ENCODE measurements at regions not wholly inside any gene's neighbourhood (a gene's known extent, or its start where the extent isn't known, plus 50 kb on each side); places are given as distances from the start of the nearest gene placed in this dataset.

DNA sequence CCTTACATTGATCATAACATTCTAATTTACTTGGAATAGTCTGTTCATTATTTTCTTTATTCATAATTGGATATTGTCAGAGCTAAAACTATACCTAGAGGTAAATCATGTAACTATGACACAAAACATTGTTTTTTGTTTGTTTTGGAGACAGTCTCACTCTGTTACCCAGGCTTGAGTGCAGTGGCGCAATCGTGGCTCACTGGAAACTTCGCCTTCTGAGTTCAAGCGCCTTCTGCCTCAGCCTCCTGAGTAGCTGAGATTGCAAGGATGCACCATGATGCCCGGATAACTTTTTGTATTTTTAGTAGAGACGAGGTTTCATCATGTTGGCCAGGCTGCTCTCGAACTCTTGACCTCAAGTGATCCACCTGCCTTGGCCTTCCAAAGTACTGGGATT is 265.2 kb downstream of the FBXO8 start:
- TF ChIP-seq REST (IDR thresholded peaks at IDR 0.05; ENCODE audit: insufficient read depth in 1 of 2, low read depth in 2 of 2, low read length in 2 of 2) (no peak), TAF1 (IDR thresholded peaks at IDR 0.05; ENCODE audit: borderline replicate concordance, insufficient read depth, low read length) (no peak), FOXP2 (optimal IDR thresholded peaks at IDR 0.05; ENCODE audit: borderline replicate concordance, extremely low read depth, extremely low read length, insufficient read depth) (no peak), POLR2AphosphoS5 (IDR thresholded peaks at IDR 0.05; ENCODE audit: low read depth, low read length) (no peak), SIN3A (IDR thresholded peaks at IDR 0.05; ENCODE audit: borderline replicate concordance, insufficient read depth, low read length) (no peak)

DNA sequence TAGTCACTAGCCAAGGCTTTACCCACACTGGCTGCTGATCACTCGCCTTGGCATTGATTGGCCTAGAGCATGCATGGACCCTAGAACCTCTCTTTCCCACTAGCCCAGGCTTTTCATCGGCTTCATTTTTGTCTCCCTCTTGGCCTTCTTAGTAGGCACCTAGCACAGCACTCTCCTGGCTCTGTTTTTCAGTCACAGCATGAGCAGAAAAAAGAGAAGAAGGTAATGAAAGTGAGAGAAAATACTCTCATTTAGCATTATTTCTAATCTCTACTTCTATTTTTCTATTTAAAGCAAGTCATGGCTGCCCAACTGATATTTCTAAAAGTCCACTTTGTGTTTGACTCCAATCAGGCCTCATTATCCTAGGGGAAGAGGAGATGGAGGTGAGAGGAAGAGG is 267.2 kb downstream of the FBXO8 start:
- TF ChIP-seq FOXP2 (optimal IDR thresholded peaks at IDR 0.05; ENCODE audit: borderline replicate concordance, extremely low read depth, extremely low read length, insufficient read depth) (no peak), SIN3A (IDR thresholded peaks at IDR 0.05; ENCODE audit: borderline replicate concordance, insufficient read depth, low read length) (no peak), POLR2AphosphoS5 (IDR thresholded peaks at IDR 0.05; ENCODE audit: low read depth, low read length) (no peak), TAF1 (IDR thresholded peaks at IDR 0.05; ENCODE audit: borderline replicate concordance, insufficient read depth, low read length) (no peak), REST (IDR thresholded peaks at IDR 0.05; ENCODE audit: insufficient read depth in 1 of 2, low read depth in 2 of 2, low read length in 2 of 2) (no peak)

- TF ChIP-seq POLR2AphosphoS5 (IDR thresholded peaks at IDR 0.05; ENCODE audit: low read depth, low read length): no peak
- TF ChIP-seq FOXP2 (optimal IDR thresholded peaks at IDR 0.05; ENCODE audit: borderline replicate concordance, extremely low read depth, extremely low read length, insufficient read depth): no peak
- no peak for TF ChIP-seq REST (IDR thresholded peaks at IDR 0.05; ENCODE audit: insufficient read depth in 1 of 2, low read depth in 2 of 2, low read length in 2 of 2)
- TF ChIP-seq TAF1 (IDR thresholded peaks at IDR 0.05; ENCODE audit: borderline replicate concordance, insufficient read depth, low read length): no peak
- no peak for TF ChIP-seq SIN3A (IDR thresholded peaks at IDR 0.05; ENCODE audit: borderline replicate concordance, insufficient read depth, low read length)
These were observed 270.6 kb downstream of the FBXO8 start for GRCh38 chr4:174012886-174013259.

DNA sequence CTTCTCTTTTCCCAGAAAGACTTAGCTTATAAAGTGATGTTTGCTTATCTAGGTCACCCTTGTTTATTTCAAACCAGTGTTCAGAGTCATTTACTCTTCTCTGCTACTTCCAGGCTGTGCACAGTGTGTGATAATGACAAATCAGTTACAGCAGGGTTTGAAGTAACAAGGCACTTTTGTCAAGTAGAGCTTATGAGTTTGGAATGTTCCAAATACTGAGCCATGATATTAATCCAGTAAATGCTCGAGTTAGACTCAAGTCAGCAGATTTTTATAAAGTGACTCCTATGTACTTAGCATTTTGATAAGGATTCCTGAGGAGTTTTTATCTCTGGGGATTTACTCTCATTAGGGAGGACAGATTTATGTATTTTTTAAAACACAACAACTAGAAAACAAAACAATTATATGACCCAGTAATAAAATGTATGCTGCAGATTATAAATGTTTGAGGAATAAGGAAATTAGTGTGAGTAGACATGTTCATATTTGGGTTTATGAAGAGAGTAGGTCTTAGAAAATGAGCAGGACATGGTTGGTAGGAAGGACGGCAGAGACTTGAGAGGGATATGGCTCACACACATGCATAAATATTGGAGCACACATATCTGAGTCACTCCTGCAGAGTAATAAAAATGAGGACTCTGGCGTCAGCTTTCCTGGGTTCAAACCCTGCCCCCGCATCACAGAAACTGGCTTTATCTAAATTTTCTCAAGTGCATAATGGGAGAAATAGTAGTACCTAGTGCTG is 271.2 kb downstream of the FBXO8 start:
- TF ChIP-seq SIN3A (IDR thresholded peaks at IDR 0.05; ENCODE audit: borderline replicate concordance, insufficient read depth, low read length) (no peak), POLR2AphosphoS5 (IDR thresholded peaks at IDR 0.05; ENCODE audit: low read depth, low read length) (no peak), TAF1 (IDR thresholded peaks at IDR 0.05; ENCODE audit: borderline replicate concordance, insufficient read depth, low read length) (no peak), FOXP2 (optimal IDR thresholded peaks at IDR 0.05; ENCODE audit: borderline replicate concordance, extremely low read depth, extremely low read length, insufficient read depth) (no peak), REST (IDR thresholded peaks at IDR 0.05; ENCODE audit: insufficient read depth in 1 of 2, low read depth in 2 of 2, low read length in 2 of 2) (no peak)

All from PFSK-1 (cell line).